HG02870 (cell line): ENCODE measurements at regions not wholly inside any gene's neighbourhood (a gene's known extent, or its start where the extent isn't known, plus 50 kb on each side); places are given as distances from the start of the nearest gene placed in this dataset.
"Not testable (repeated sequence)": the region's sequence is repeated elsewhere in the genome, so short reads cannot be mapped to it uniquely, and the experiment has no call there.

ENCODE experiments used
- ATAC-seq: cut with Tn5 transposase; IDR thresholded peaks from one replicate; pipeline ENCODE4 v1.9.1; 2021; ENCODE audit warnings: mild to moderate bottlenecking, moderate library complexity; ENCODE audit not compliant: unreplicated experiment

- ATAC-seq = no peak
Measured at GRCh38 chr14:86363576-86363975, 833.6 kb downstream of the FLRT2 start.

GRCh38 chr14:86363047-86363446 lies 833.1 kb downstream of the FLRT2 start:
- ATAC-seq = no peak

GRCh38 chr14:86357876-86358275 lies 827.9 kb downstream of the FLRT2 start:
- no peak for ATAC-seq

- ATAC-seq = no peak
Measured at GRCh38 chr14:86357119-86357518, 827.2 kb downstream of the FLRT2 start.

GRCh38 chr14:86346818-86347384 lies 817.0 kb downstream of the FLRT2 start:
- peak; percentile 67 for ATAC-seq

- ATAC-seq = no peak
Measured at GRCh38 chr14:86334355-86334754, 804.4 kb downstream of the FLRT2 start.

- ATAC-seq = no peak
Measured at GRCh38 chr14:86333493-86333892, 803.5 kb downstream of the FLRT2 start.

- no peak for ATAC-seq
Measured at GRCh38 chr14:86331341-86331740, 801.4 kb downstream of the FLRT2 start.

- no peak for ATAC-seq
Measured at GRCh38 chr14:86321151-86321550, 791.2 kb downstream of the FLRT2 start.

GRCh38 chr14:86312154-86312665 lies 782.3 kb downstream of the FLRT2 start:
- ATAC-seq = not testable (repeated sequence)

- ATAC-seq = no peak
Measured at GRCh38 chr14:86311151-86311550, 781.2 kb downstream of the FLRT2 start.

- ATAC-seq = no peak
Measured at GRCh38 chr14:86310611-86311010, 780.7 kb downstream of the FLRT2 start.

GRCh38 chr14:86310148-86310547 lies 780.2 kb downstream of the FLRT2 start:
- no peak for ATAC-seq

- no peak for ATAC-seq
Measured at GRCh38 chr14:86305058-86305457, 775.1 kb downstream of the FLRT2 start.

GRCh38 chr14:86299994-86300393 lies 770.0 kb downstream of the FLRT2 start:
- no peak for ATAC-seq

GRCh38 chr14:86296173-86296572 lies 766.2 kb downstream of the FLRT2 start:
- no peak for ATAC-seq

- no peak for ATAC-seq
Measured at GRCh38 chr14:86288336-86288735, 758.4 kb downstream of the FLRT2 start.

GRCh38 chr14:86279405-86279804 lies 749.5 kb downstream of the FLRT2 start:
- no peak for ATAC-seq

- ATAC-seq = no peak
Measured at GRCh38 chr14:86257973-86258372, 728.0 kb downstream of the FLRT2 start.

- peak; percentile 89 for ATAC-seq
Measured at GRCh38 chr14:86243158-86243557, 713.2 kb downstream of the FLRT2 start.

GRCh38 chr14:86237733-86238132 lies 707.8 kb downstream of the FLRT2 start:
- no peak for ATAC-seq

GRCh38 chr14:86221755-86222154 lies 691.8 kb downstream of the FLRT2 start:
- no peak for ATAC-seq

- ATAC-seq = no peak
Measured at GRCh38 chr14:86221000-86221399, 691.1 kb downstream of the FLRT2 start.
